Suprapubic skin (tissue), 4 donors: ENCODE measurements at regions not wholly inside any gene's neighbourhood (a gene's known extent, or its start where the extent isn't known, plus 50 kb on each side); places are given as distances from the start of the nearest gene placed in this dataset.

Experiments
- DNase-seq, 2 donors: peaks; one replicate each; pipeline ENCODE4 v3.0.0-alpha.2; 2019; ENCODE audit warnings: low spot score in 2 of 2
- H3K27ac ChIP-seq: fragments of 200-600 bp; sonication (generic); one replicate; pipeline ENCODE4 v1.5.1; 2019
- H3K27me3 ChIP-seq: fragments of 200-600 bp; sonication (generic); one replicate; pipeline ENCODE4 v1.5.1; 2019
- H3K36me3 ChIP-seq: fragments of 200-600 bp; sonication (generic); one replicate; pipeline ENCODE4 v1.5.1; 2019
- H3K4me1 ChIP-seq: fragments of 200-600 bp; sonication (generic); one replicate; pipeline ENCODE4 v1.5.1; 2019
- H3K4me3 ChIP-seq: fragments of 200-600 bp; sonication (generic); one replicate; pipeline ENCODE4 v1.5.1; 2019; ENCODE audit warnings: mild to moderate bottlenecking
- H3K9me3 ChIP-seq: fragments of 200-600 bp; sonication (generic); one replicate; pipeline ENCODE4 v1.5.1; 2019
- CTCF ChIP-seq, 2 donors: fragments of 200-600 bp in 1 of 2; fragments of 450-650 bp in 1 of 2; sonication (generic) in 1 of 2; IDR thresholded peaks; one replicate each; pipeline ENCODE4 v1.5.1; 2016 to 2019; ENCODE audit warnings: antibody characterized with exemption in 2 of 2, mild to moderate bottlenecking in 1 of 2, moderate library complexity in 1 of 2
- EP300 ChIP-seq: sonication (generic); formaldehyde crosslinking; IDR thresholded peaks from one replicate; pipeline ENCODE4 v1.6.1; 2017; ENCODE audit warnings: antibody characterized with exemption
- POLR2A ChIP-seq, 2 donors: fragments of 450-650 bp; IDR thresholded peaks; one replicate each; pipeline ENCODE4 v1.6.1; 2017; ENCODE audit warnings: antibody characterized with exemption in 2 of 2, mild to moderate bottlenecking in 2 of 2, moderate library complexity in 2 of 2
- POLR2AphosphoS5 ChIP-seq, 3 donors: sonication (generic); formaldehyde crosslinking; IDR thresholded peaks; one replicate each; pipeline ENCODE4 v1.6.1; 2017; ENCODE audit warnings: antibody characterized with exemption in 3 of 3
- WGBS: methylation state at CpG from one replicate; pipeline ENCODE4 v1.1.5; 2018; 5-methylcytosine and 5-hydroxymethylcytosine counted together

GRCh38 chr12:23463172-23463571 lies 486.3 kb downstream of the SOX5 start:
- Histone ChIP-seq H3K9me3 (peaks cover 3% of the 10 kb centered on the region), H3K4me3 (no peak overlapping the region), H3K36me3 (no peaks in the 10 kb centered on the region), H3K4me1 (no peaks in the 10 kb centered on the region), H3K27me3 (no peaks in the 10 kb centered on the region), H3K27ac (no peak overlapping the region)
- 87% methylated on average over 1 of the region's 1 CpG for WGBS
- DNase-seq: no peak
- no peak for TF ChIP-seq POLR2AphosphoS5 (IDR thresholded peaks at IDR 0.05)
- TF ChIP-seq EP300: no peak
- TF ChIP-seq CTCF (IDR thresholded peaks at IDR 0.05): no peak
- no peak for TF ChIP-seq POLR2A (IDR thresholded peaks at IDR 0.05)

- Histone ChIP-seq H3K9me3 (peaks cover 10% of the 10 kb centered on the region), H3K4me3 (no peak overlapping the region), H3K36me3 (no peaks in the 10 kb centered on the region), H3K27ac (no peak overlapping the region), H3K27me3 (no peaks in the 10 kb centered on the region), H3K4me1 (no peaks in the 10 kb centered on the region)
- WGBS: 86% methylated on average over 4 of the region's 4 CpGs
- no peak for DNase-seq
- no peak for TF ChIP-seq CTCF (IDR thresholded peaks at IDR 0.05)
- no peak for TF ChIP-seq POLR2A (IDR thresholded peaks at IDR 0.05)
- TF ChIP-seq POLR2AphosphoS5 (IDR thresholded peaks at IDR 0.05): no peak
- no peak for TF ChIP-seq EP300
Measured at GRCh38 chr12:23464241-23464812, 485.1 kb downstream of the SOX5 start.

- Histone ChIP-seq H3K4me1 (peaks cover 4% of the 10 kb centered on the region), H3K36me3 (no peaks in the 10 kb centered on the region), H3K27ac (no peak overlapping the region), H3K9me3 (peaks cover 6% of the 10 kb centered on the region), H3K4me3 (no peak overlapping the region), H3K27me3 (no peaks in the 10 kb centered on the region)
- 64% methylated on average over 5 of the region's 5 CpGs for WGBS
- peak in 1 of 2 donors; percentile 59 for DNase-seq
- TF ChIP-seq CTCF (IDR thresholded peaks at IDR 0.05) (no peak), POLR2A (IDR thresholded peaks at IDR 0.05) (no peak), EP300 (no peak), POLR2AphosphoS5 (IDR thresholded peaks at IDR 0.05) (no peak)
Measured at GRCh38 chr12:23472329-23472971, 477.0 kb downstream of the SOX5 start.

GRCh38 chr12:23473071-23473470 lies 476.4 kb downstream of the SOX5 start:
- H3K4me1 ChIP-seq: peaks cover 4% of the 10 kb centered on the region
- WGBS: 87% methylated on average over 4 of the region's 4 CpGs
- no peak overlapping the region for H3K27ac ChIP-seq
- H3K4me3 ChIP-seq: no peak overlapping the region
- TF ChIP-seq POLR2A (IDR thresholded peaks at IDR 0.05) (no peak), EP300 (no peak), CTCF (IDR thresholded peaks at IDR 0.05) (no peak), POLR2AphosphoS5 (IDR thresholded peaks at IDR 0.05) (no peak)
- H3K27me3 ChIP-seq: no peaks in the 10 kb centered on the region
- no peaks in the 10 kb centered on the region for H3K36me3 ChIP-seq
- H3K9me3 ChIP-seq: peaks cover 8% of the 10 kb centered on the region
- no peak for DNase-seq

- Histone ChIP-seq H3K27ac (no peak overlapping the region), H3K4me3 (no peak overlapping the region), H3K36me3 (no peaks in the 10 kb centered on the region), H3K27me3 (no peaks in the 10 kb centered on the region), H3K9me3 (peaks cover 6% of the 10 kb centered on the region), H3K4me1 (peaks cover 4% of the 10 kb centered on the region)
- TF ChIP-seq POLR2AphosphoS5 (IDR thresholded peaks at IDR 0.05) (no peak), CTCF (IDR thresholded peaks at IDR 0.05) (no peak), EP300 (no peak), POLR2A (IDR thresholded peaks at IDR 0.05) (no peak)
- WGBS: 92% methylated on average over 4 of the region's 5 CpGs
- no peak for DNase-seq
Measured at GRCh38 chr12:23474438-23474976, 475.0 kb downstream of the SOX5 start.
